Fibroblast of skin of abdomen (primary cell): ENCODE measurements at regions not wholly inside any gene's neighbourhood (a gene's known extent, or its start where the extent isn't known, plus 50 kb on each side); places are given as distances from the start of the nearest gene placed in this dataset.
A peak's percentile ranks its signal among the peaks of the same experiment; 100 is the strongest.
"Not testable (repeated sequence)": the region's sequence is repeated elsewhere in the genome, so short reads cannot be mapped to it uniquely, and the experiment has no call there.

ENCODE experiments used
- DNase-seq: peaks from one replicate; pipeline ENCODE4 v3.0.0-alpha.2; 2013

DNA sequence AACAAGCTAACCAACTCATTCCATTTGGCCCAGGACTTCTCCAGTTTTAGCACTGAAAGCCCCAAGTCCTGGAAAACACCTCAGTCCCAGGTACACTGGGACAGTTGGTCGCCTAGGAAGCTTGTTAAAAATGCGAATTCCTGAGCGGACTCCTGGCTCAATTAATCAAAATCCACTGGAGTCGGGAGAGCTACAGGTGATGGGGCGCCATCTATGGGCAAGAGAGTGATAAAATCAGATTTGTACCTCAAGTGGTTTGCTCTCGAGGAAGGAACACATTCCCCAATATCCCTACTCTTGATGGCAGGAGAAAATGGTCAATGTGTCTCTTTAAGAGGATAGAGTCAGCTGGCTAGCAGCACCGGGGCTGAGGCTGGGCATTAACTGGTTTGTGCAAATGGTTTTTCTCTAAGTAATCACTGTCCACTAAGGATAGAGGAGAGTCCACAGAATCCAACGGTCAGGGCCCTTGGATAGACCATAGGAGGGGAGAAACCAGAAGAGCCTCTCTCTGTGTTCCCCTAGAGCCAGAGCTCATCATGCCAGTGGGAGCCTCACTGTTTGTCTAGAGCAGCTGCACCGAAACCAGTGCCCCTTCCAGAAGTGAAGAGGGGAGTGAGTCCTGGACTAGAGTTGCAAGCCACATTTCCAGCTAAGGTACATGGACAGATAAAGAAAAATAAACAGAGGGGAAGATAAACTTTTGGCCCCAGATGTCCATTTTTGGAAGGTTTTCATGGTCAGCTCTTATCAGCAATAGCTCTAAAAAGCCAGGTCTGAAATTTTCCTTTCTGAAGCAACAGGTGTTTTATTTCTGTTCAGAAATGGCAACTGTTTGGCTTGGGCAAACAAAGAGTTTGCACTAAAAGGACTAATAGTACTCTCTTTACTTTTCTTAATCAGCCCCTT, 148.5 kb downstream of the TENT5C start:
- peak; percentile 53 for DNase-seq

DNA sequence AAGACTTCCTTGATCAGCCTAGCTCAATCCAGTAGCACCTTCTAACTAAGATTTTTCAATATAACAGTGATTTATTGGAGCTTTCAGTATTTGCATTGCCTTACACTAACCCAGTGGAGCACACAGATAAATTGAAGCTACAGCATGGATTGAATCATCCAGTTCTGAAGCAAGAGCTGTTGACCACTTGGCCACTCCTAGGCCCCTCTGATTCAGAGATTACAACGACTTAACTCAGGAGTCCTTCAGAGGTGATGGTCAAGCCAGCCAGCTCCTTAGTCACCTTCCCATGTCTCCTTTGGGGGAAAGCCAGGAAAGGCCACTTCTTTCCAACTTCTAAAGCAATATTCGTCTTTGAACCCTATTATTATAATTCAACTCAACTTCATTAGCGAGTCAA, 151.8 kb downstream of the TENT5C start:
- DNase-seq: peak; percentile 8

DNA sequence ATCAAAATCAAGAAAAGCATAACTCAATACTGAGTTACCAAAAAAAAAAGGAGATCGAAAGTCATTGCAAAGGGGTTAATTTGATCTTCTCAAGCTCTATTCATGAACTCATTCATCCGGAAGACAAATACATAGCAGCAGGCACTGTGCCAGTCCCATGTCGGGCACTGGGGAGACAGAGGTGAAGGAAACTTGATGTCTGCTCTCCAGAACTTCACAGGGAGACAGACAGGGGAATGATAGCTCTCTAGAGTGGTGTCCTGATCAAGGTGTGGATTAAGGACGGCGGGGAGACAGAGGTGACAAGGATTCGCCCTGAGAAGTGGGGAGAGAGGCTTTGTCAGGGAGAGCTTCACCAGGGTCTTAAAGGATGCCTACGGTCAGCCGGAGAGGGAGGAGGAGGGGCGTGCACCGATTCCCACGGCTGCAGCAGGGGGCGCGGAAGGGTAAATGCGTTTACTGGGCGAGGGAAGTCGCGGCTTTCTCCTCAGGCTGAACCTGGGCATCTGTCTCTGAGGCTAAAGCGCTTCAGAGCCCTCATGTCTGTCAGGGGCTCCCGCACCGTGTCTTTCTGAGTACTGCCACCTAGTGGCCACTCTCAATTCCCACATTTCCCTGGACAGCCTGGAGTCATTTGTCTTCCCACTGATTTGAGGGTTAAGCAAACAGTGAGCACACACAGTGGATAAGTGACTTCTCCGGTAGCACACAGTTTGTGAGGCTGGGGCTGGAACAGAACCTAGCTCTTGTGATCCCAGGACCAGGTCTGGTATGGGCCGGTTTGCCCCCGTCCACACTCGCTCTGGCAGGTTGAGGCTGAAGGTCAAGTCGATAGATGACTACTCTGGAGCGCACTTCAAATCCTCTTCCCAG, 152.8 kb downstream of the TENT5C start:
- DNase-seq: peak; percentile 82

DNA sequence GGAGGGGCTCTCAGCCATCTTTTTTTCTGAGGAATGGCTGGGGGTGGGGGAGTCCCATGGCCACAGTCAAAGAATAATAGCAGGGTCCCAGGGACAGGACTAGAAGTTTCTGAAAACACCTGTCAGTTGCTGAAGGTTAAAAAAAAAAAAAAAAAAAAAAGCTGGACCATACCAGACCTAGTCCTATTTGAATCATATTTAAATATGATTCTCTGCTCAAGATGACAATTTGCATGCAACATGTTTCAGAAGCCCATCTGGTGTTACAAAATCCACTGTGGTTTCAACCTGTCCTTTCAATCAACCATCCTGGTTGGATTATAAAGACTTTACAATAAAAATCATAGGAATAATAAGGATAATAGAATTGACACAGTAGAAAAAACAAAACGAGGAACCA, 153.7 kb downstream of the TENT5C start:
- DNase-seq: no peak

DNA sequence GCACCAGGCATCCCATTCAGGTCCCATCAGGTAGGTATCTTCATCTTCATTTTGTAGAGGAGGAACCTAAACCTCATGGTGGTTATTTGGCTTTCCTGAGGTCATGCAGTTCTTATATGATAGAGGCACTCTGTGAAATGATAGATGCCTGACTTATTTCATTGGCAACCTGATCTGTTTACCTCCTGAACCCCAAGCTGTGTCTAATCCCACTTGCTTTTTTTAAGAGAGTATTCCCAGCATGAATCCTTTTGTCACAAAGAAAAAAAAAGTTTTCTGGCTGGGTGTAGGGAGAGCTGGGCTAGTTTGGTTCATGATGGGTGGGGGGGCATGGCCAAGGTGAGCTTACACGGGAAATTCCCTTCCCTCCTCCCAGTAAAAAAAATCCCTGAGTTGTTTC, 154.2 kb downstream of the TENT5C start:
- no peak for DNase-seq

DNA sequence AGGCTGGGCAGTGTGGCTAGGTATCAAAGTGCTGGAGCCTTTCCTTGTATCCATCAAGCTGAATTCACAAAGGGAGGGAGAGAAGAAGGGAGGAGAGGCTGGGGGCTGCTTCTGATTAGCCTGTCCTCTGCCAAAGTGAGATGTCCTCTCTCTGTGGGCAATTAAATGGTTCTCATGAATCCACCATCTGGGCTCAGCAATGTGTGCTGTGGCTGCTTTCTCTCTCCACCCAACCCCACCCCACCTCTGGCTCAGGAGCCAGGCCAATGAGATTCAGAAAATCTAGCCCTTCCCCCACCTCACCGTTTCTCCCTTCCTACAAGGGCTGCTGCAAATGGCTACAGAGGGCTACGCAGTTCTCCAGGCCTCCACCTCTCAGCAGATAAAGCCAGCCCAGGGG, 154.6 kb downstream of the TENT5C start:
- DNase-seq: no peak

DNA sequence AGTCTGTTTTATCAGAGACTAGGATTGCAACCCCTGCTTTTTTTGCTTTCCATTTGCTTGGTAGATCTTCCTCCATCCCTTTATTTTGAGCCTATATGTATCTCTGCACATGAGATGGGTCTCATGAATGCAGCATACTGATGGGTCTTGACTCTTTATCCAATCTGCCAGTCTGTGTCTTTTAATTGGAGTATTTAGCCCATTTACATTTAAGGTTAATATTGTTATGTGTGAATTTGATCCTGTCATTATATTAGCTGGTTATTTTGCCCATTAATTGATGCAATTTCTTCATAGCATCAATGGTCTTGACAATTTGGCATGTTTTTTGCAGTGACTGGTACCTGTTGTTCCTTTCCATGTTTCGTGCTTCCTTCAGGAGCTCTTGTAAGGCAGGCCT, 161.7 kb downstream of the GDAP2 start:
- not testable (repeated sequence) for DNase-seq

DNA sequence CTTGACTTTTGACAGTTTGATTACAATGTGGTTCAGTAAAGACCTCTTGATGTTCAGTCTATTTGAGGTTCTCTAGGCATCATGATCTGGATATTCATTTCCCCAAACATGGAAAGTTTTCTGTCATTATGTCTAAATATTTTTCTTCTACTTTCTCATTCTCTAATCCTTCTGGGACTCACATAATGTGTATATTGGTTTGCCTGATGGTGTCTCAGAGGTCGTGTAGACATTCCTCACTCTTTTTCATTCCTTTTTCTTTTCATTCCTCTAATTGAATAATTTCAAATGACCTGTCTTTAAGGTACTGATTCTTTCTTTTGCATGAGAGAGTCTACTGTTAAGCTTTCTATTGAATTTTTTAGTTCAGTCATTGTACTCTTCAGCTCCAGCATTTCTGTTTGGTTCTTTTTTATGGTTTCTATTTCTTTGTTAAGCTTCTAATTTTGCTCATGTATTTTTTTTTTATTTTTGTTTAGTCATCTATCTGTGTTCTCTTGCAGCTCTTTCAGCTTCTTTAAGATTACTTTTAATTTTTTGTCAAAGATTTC, 158.4 kb downstream of the GDAP2 start:
- no peak for DNase-seq

DNA sequence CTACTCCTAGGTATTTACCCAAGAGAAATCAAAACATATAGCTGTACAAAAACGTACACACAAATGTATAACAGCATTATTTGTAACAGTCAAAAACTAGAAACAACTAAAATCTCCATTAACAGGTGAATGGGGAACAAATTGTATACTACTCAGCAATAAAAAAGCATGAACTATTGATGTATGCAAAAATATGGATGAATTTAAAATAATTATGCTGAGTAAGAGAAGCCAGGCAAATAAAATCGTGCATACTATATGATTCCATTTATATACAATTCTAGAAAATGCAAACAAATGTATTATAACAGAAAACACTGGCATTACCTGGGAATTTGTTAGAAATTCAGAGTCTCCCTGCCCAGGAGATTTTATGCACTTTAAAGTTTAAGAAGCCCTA, 150.1 kb downstream of the GDAP2 start:
- DNase-seq: no peak

DNA sequence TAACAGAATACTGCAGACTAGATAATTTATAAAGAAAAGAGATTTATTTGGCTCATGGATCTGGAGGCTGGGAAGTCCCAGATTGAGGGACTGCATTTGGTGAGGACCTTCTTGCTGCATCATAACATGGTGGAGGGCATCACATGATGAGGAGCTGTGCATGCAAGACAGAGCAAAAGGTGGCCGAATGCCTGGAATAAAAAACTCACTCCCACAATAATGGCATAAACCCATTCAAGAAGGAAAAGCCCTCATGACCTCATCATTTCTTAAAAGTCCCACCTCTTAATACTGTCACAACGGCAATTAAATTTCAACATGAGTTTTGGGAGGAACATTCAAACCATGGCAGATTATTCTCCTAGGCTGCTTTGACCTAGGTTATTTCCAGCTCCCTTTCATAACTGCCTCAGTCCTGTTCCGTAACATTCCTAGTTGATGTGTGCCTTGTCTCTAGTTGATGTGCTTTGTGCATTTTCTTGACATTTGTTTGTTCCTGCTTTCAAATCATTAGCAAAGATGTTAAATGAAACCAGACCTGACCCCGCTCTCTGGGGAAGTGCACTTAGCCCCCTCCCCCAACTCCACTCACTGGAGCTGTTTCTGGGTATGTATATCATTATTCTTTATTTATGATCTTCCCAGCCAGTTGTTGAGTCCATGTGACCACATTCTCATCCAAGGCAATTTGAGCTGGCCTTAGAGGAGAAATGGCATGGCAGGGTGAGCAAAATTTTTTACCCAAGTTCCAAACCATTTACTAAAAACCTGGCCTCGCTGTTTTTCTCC, 148.5 kb downstream of the GDAP2 start:
- peak; percentile 78 for DNase-seq

DNA sequence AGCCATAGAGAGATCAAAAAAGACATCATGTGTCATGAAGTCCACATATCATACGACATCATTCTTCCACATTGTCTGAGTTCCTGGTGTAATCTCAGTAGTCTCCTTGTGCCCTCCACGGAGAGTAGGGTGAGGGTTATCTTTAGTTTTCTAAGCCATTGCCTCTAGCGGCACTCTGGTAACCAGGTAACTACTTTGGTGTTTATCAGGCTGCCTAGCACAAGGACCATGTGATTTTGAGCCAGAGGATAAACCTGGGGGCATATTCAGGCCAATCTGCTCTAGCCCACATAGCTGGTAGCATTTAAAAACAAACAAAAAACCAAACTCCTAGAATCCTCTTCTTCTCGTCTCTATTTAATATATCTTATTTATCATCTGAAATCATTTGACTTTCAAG, 147.4 kb downstream of the GDAP2 start:
- DNase-seq: no peak

DNA sequence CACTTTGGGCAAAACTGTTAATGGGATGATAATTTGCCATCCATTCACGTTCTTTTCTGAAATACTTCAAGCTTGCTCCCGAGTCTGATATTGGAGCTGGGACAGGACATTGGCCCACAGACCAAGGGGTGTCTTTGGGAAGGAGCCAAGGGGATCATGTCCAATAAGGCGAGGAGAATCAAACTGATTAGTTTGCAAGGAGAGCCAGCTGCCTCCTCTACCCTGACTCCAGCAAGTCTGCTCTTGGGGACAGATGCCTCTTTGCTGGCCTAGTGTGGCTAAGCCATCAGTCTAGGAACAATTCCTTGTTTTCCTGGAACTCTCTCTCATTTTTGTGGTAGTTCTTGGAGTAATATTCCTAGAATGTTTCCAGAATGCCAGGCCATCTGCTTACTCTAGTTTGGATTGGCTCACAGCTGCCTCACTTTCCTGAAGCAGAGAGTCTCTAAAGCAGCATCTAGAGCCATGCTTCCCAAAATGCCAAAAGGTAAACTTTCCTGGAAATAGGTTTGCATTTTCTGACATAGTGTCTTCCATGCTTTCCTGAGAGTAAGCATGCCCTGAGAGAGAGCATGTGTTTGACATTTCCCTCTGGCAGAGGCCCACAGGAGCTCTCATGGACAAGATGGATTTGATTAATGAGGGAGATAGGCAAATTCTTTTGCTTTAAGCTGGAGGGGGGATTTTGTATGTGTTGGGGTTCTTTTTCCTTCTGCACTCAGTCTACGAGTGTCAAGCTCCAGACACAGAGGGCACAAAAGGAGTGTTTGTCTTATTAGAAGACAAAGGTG, 145.6 kb downstream of the GDAP2 start:
- DNase-seq: no peak

DNA sequence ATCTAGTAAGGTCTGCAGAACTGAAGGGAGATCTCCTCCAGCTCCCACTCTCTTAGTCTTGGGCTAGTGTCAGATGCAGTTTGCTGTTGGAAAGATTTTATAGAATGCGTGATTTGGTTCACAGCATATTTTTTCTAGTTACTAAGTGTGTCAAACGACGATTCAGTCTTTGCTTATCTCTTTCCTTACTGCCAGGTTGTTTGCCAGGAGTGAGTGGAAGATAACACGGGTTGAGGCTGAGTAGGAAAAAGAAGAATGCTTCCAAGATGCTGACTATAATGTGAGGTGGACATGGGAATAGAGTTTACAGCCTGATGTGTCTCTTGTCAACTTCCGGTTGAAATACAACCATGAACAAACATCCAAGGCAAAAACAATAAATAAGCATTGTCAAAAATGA, 141.4 kb downstream of the GDAP2 start:
- no peak for DNase-seq

DNA sequence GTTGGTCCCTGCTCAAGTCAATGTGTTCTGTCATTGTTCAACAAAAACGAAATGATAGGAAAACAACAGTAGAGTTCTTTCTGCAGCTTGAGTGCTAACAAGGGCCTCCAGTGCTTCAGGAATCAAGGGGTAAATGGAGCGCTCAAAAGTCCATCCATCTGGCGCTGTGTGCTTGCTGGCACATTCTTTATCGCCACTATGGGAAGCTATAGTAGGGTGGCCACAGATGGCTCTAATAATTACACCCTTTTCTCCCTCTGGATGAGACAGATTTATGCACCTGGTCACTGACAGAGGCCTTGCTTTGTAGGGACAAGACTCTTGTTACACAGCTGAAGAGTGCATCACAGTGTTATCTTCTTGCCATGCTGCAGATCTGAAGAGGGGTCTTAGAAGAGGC, 136.0 kb downstream of the GDAP2 start:
- no peak for DNase-seq

DNA sequence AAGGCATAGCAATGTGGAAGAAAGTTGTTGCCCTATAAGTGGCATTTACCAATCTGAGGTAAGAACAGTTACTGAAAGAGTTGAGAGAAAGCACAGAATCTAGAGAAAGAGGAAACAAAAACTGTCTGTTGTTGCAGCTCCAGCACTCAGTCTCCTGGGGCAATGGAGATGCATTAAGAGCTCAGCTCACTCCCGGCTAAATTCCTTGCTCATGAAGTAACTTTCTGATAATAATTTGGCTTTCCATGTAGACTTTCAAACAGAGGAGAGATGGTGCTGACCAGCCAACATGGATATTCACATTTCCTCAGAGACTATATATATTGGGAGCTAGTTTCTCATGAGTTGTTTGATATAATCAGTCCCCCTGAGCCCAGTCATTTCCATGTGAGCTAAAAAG, 135.3 kb downstream of the GDAP2 start:
- DNase-seq: peak; percentile 53

DNA sequence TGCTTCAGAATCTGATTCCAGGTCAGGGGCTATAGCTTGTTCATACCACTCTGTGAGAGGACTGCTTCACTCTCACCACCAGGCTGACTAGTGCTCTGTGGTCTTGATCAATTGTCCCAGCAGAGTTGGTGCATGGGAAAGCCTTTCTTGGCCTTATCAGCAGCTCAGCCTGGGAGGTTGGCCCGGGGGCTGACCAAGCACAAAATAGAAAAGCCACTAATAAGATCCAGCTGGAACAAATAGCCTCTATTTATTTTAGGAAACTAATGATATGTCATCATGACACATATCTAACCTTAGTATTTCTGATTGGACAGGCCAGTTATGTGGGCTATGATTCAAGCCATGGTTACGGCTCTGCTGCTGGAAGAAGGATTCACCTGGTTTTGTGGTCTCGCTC, 134.2 kb downstream of the GDAP2 start:
- peak; percentile 81 for DNase-seq

DNA sequence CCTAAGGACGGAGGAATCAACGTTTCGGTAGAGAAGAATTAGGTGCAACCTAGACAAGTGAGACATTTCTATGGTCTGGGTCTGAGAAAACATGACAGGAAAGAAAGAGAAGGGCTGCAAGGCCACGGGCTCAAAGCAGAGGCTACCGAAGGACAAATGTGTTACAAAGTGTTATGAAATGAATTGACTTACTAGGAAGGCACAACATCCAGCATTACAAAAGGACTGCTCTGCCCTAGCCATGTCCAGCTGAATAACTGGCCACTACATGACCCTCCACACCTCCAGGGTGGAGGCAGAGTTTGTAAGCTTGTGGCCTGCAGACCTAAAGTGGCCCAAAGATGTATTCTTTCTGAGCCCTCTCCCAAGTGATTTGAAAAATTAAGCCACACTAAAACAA, 133.6 kb downstream of the GDAP2 start:
- DNase-seq: no peak

DNA sequence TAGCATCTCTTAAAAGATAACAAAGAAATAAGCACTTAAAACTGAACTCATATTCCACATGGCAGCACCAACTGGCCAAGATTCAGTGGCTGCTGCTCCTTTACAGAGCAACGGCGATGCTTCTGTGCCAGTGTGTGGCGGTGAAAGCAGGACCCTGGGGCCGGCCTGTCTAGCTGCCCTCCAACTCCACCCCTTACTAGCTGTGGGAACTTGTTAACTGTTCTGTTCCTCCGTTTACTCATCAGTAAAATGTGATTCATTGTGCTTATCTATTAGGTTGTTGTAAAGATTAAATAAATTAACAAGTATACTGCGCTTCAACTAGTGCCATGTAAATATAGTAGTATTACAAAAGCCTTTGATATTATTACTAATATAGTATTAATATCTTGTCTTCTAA, 133.2 kb downstream of the GDAP2 start:
- DNase-seq: no peak

DNA sequence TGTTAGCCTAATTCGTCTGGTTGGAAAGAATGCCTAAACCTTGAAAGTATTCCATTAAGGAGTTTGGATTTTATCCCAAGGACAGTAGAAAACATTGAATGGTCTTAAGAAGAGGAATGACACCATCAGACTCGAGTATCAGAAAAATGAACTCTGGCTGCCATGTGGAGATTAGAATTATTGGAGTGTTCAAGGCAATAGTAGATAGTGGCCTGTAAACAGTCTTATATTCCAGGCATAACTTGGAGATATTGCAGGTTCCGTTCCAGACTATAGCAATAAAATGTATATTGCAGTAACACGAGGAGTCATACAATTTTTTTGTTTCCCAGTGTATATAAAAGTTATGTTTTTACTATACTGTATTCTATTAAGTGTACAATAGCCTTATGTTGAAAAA, 130.9 kb downstream of the GDAP2 start:
- DNase-seq: no peak

DNA sequence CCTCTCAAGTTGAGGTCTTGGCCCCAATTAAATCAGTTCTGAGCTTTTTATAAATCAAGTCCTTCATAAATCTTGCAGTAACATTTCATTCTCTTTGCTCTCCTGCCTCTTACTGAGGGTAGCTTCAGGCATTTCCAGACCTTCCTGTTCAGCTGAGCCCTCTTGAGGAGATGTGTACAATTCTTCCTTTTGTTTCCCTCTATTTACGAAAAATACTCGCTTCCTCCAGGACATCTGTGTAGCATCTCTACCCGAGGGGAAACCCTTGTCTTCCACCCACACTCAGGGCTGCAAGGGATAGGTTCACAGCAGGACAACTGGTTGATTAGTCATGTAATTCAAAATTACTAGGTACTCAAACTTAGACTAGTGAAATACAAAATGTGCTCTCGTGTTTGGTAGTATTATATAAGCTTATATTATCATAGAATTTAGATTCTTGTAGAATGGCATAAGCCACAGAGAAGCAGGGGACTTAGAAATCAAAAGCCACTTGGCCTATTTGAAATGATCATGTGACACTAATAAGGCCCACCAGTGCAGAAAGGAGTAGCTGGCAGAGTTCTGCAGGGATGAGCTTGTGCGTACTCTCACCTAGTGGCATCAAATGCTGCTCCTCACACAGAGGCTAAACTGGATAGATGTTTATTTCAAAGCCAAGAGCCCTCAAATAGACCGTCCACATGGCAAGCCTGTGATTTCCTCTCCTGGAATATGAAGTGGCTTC, 126.7 kb downstream of the GDAP2 start:
- peak; percentile 22 for DNase-seq

DNA sequence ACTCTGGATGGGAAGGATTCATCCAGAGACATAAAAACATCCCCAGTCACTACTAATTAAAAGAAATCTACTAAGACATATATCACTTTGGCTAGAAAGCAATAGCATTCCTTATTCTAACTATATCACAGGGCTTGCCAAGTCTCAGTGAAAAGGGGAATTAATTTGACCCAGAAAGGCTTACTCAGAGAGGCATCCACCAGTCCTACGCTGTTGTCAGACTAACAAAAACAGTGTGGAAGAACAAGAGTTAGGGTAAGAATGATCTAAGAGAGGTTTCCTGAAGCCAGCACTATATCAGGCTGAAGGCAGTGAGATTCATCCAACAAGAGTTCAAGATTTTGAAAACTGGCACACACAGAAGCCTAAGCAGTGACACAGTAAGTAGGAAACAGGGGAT, 126.1 kb downstream of the GDAP2 start:
- DNase-seq: peak; percentile 56
